ENCODE measurements at regions not wholly inside any gene's neighbourhood (a gene's known extent, or its start where the extent isn't known, plus 50 kb on each side); places are given as distances from the start of the nearest gene placed in this dataset.
A peak's percentile ranks its signal among the peaks of the same experiment; 100 is the strongest.

DNA sequence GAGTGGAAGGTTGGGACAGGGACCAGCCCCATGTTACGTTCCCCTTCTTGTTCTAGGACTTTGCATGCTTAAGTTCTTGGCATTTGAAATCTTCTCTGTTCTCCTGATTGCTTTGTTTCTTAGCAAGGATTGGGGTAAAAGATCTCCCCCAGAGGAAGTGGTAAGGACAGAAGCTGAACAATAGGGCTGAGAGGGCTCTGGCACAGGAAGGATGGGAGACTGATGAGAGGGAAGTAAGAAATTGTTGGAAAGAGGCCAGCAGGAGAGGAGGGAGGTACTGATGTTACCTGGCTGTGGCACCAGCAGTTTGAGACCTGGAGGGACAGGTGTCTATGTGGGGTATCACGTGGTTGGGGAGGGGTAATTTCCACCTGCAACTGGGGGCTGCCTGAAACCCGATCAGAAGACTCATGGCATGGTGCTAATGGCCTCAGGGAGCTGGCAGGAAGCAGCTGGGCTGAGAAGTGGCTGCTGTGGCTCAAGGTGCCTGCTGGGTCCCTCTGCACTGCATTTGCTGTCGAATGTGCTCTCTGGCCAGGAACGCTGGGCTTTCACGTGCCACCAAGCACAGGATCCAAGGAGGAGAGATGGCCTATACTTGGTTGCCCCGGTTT, 108.4 kb downstream of the LSM3 start:
- 82 to 93% methylated on average over 3 to 7 of the region's 7 CpGs for WGBS, 2 experiments (ENCODE audit: insufficient coverage in 1 of 2, insufficient read length in 1 of 2)
- H3K36me3 ChIP-seq (ENCODE audit: control insufficient read depth, insufficient read depth, low read length) = no peaks in the 10 kb centered on the region
- peak; percentile 71 for DNase-seq
- no peak overlapping the region for H3K4me3 ChIP-seq (ENCODE audit: low read length)
- H3K9ac ChIP-seq (ENCODE audit: extremely low read depth, low read length, poor library complexity, severe bottlenecking) = no peak overlapping the region
- no peaks in the 10 kb centered on the region for H3K4me1 ChIP-seq (ENCODE audit: control insufficient read depth, insufficient read depth, low read length)
- no peak overlapping the region for H3K27ac Mint-ChIP-seq
- TF ChIP-seq, protein P1, sequence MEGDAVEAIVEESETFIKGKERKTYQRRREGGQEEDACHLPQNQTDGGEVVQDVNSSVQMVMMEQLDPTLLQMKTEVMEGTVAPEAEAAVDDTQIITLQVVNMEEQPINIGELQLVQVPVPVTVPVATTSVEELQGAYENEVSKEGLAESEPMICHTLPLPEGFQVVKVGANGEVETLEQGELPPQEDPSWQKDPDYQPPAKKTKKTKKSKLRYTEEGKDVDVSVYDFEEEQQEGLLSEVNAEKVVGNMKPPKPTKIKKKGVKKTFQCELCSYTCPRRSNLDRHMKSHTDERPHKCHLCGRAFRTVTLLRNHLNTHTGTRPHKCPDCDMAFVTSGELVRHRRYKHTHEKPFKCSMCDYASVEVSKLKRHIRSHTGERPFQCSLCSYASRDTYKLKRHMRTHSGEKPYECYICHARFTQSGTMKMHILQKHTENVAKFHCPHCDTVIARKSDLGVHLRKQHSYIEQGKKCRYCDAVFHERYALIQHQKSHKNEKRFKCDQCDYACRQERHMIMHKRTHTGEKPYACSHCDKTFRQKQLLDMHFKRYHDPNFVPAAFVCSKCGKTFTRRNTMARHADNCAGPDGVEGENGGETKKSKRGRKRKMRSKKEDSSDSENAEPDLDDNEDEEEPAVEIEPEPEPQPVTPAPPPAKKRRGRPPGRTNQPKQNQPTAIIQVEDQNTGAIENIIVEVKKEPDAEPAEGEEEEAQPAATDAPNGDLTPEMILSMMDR (conservative IDR thresholded peaks at IDR 0.05) = no peak
- no peaks in the 10 kb centered on the region for H3K27me3 ChIP-seq (ENCODE audit: control insufficient read depth, insufficient read depth, low read length, poor library complexity, severe bottlenecking)
- H3K36me3 Mint-ChIP-seq (ENCODE audit: low read depth) = no peaks in the 10 kb centered on the region
- H3K27ac ChIP-seq (ENCODE audit: low read depth, low read length) = no peak overlapping the region
- no peak overlapping the region for H3K4me3 Mint-ChIP-seq
- H3K9me3 Mint-ChIP-seq = no peaks in the 10 kb centered on the region
- peaks cover 22% of the 10 kb centered on the region for H3K4me1 Mint-ChIP-seq
- no peaks in the 10 kb centered on the region for H3K9me3 ChIP-seq (ENCODE audit: control insufficient read depth, low read length)
- H3K27me3 Mint-ChIP-seq (ENCODE audit: insufficient read depth) = no peaks in the 10 kb centered on the region

DNA sequence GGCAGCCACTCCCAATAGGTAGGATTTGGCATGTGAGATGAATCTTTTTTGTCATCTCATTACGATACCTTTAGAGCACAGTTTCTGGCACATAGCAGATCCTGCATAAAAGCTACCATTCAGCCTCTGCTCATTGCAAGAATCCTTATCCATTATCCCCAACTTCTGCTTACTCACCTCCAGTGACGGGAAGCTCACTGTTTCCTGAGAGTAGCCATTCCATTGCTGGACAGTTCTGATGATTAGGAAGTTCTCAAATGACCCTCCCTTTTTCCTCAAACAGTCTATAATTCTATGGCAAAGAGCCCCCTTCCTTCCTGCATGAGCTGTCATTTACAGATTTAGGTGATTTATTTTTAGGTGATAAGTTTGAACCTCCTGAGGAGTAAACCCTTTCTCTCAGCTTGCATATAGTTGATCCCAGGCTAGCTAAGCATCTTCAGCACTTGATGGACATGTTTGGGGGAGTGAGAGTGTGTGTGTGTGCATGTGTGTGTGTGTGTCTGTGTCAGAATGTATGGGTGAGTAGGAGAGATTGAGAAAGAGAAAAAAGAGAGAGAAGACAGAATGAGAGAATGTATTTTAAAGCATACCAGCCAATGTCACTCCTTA, 109.7 kb downstream of the LSM3 start:
- Histone ChIP-seq H3K4me3 (ENCODE audit: low read length) (no peak overlapping the region), H3K9me3 (ENCODE audit: control insufficient read depth, low read length) (no peaks in the 10 kb centered on the region), H3K27ac (ENCODE audit: low read depth, low read length) (no peak overlapping the region), H3K4me1 (ENCODE audit: control insufficient read depth, insufficient read depth, low read length) (no peaks in the 10 kb centered on the region), H3K9ac (ENCODE audit: extremely low read depth, low read length, poor library complexity, severe bottlenecking) (no peak overlapping the region), H3K27me3 (ENCODE audit: control insufficient read depth, insufficient read depth, low read length, poor library complexity, severe bottlenecking) (no peaks in the 10 kb centered on the region), H3K36me3 (ENCODE audit: control insufficient read depth, insufficient read depth, low read length) (no peaks in the 10 kb centered on the region)
- H3K4me1 Mint-ChIP-seq = peaks cover 22% of the 10 kb centered on the region
- no peaks in the 10 kb centered on the region for H3K27me3 Mint-ChIP-seq (ENCODE audit: insufficient read depth)
- TF ChIP-seq, protein P1 (conservative IDR thresholded peaks at IDR 0.05) = no peak
- H3K9me3 Mint-ChIP-seq = no peaks in the 10 kb centered on the region
- H3K4me3 Mint-ChIP-seq = no peak overlapping the region
- no peaks in the 10 kb centered on the region for H3K36me3 Mint-ChIP-seq (ENCODE audit: low read depth)
- WGBS, 2 experiments (ENCODE audit: insufficient coverage in 1 of 2, insufficient read length in 1 of 2) = 94 to 96% methylated on average over 2 of the region's 2 CpGs
- no peak for DNase-seq
- H3K27ac Mint-ChIP-seq = no peak overlapping the region

DNA sequence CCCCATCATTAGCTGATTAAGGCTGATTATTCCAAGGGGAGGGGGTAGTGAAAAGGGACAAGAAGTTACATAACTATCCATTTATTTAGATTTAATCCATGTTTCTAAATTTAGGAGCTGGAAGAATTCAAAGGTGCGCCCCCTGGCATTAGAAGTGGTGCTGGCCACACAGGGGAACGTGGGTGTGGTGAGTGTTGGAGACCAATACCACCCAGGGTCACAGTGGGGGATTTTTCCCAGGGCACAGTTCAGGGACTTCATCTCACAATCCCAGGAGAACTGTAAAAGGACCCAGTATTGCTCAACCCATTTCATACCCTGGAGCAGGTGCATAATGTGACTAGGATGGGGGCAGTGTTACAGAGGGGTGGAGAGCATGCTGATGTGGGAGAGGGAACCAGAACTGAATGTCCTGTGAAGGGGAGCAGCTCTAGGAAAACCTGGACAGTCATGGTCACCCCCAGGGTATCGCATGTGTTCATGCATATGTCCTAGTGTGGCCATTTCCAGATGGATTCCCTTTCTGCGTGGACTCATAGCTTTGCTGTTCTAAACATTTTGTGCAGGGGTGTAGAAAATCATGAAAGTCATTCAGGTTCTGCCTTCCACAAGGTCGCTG, 110.3 kb downstream of the LSM3 start:
- TF ChIP-seq, protein P1 (conservative IDR thresholded peaks at IDR 0.05) = no peak
- Histone ChIP-seq H3K4me3 (ENCODE audit: low read length) (no peak overlapping the region), H3K36me3 (ENCODE audit: control insufficient read depth, insufficient read depth, low read length) (no peaks in the 10 kb centered on the region), H3K27ac (ENCODE audit: low read depth, low read length) (no peak overlapping the region), H3K9ac (ENCODE audit: extremely low read depth, low read length, poor library complexity, severe bottlenecking) (no peak overlapping the region), H3K9me3 (ENCODE audit: control insufficient read depth, low read length) (no peaks in the 10 kb centered on the region), H3K4me1 (ENCODE audit: control insufficient read depth, insufficient read depth, low read length) (no peaks in the 10 kb centered on the region), H3K27me3 (ENCODE audit: control insufficient read depth, insufficient read depth, low read length, poor library complexity, severe bottlenecking) (no peaks in the 10 kb centered on the region)
- Mint-ChIP-seq H3K4me1 (peaks cover 22% of the 10 kb centered on the region), H3K36me3 (ENCODE audit: low read depth) (no peaks in the 10 kb centered on the region), H3K27me3 (ENCODE audit: insufficient read depth) (no peaks in the 10 kb centered on the region), H3K27ac (no peak overlapping the region), H3K4me3 (no peak overlapping the region), H3K9me3 (peaks cover 3% of the 10 kb centered on the region)
- DNase-seq = peak; percentile 55
- WGBS, 2 experiments (ENCODE audit: insufficient coverage in 1 of 2, insufficient read length in 1 of 2) = 84 to 100% methylated on average over 2 to 5 of the region's 5 CpGs
